CD4-positive, alpha-beta T cell (primary cell): ENCODE measurements at regions not wholly inside any gene's neighbourhood (a gene's known extent, or its start where the extent isn't known, plus 50 kb on each side); places are given as distances from the start of the nearest gene placed in this dataset.
A peak's percentile ranks its signal among the peaks of the same experiment; 100 is the strongest.

Experiments
- ATAC-seq: fragments of 200-7000 bp; cut with Tn5 transposase; one replicate; pipeline ENCODE4 v1.10.0; 2022; ENCODE audit warnings: mild to moderate bottlenecking; ENCODE audit not compliant: poor library complexity
- CTCF ChIA-PET: fragments of 350-600 bp; sonication (Branson Sonifier 250); formaldehyde crosslinking; loops from one replicate; lab custom pipeline; 2021; ENCODE audit warnings: antibody characterized with exemption, inconsistent platforms; lab: Charles Lee
- POLR2A ChIA-PET: fragments of 350-600 bp; sonication (Branson Sonifier 250); formaldehyde crosslinking; loops from one replicate; lab custom pipeline; 2021; ENCODE audit warnings: antibody characterized with exemption, inconsistent platforms; lab: Charles Lee
- DNase-seq, 14 experiments: peaks; one replicate each; pipeline ENCODE4 v3.0.0-alpha.2; 2013 to 2020; ENCODE audit warnings: mixed read lengths in 2 of 14
- H3K27ac ChIP-seq, 2 donors: one replicate each; pipeline versions ENCODE4 v1.5.1 to v1.7.0; 2013; ENCODE audit warnings: low read length in 2 of 2, low read depth in 1 of 2, mild to moderate bottlenecking in 1 of 2
- H3K27me3 ChIP-seq, 2 experiments: 1 replicate in 1 of 2; 2 replicates in 1 of 2; pipeline versions ENCODE4 v1.6.1 to v1.7.0; 2013; ENCODE audit warnings: low read length in 2 of 2, control low read depth in 1 of 2, mild to moderate bottlenecking in 1 of 2, moderate library complexity in 1 of 2; ENCODE audit not compliant: insufficient read depth in 2 of 2, control insufficient read depth in 1 of 2
- H3K36me3 ChIP-seq: one replicate; pipeline ENCODE4 v1.6.1; 2013; ENCODE audit warnings: low read length, control low read depth; ENCODE audit not compliant: insufficient read depth
- H3K4me1 ChIP-seq: one replicate; pipeline ENCODE4 v1.6.1; 2013; ENCODE audit warnings: low read length, control low read depth; ENCODE audit not compliant: insufficient read depth
- H3K4me3 ChIP-seq: one replicate; pipeline ENCODE4 v1.5.1; 2013; ENCODE audit warnings: mild to moderate bottlenecking, low read length, moderate library complexity
- H3K9me3 ChIP-seq, 2 experiments: 1 replicate in 1 of 2; 2 replicates in 1 of 2; pipeline versions ENCODE4 v1.6.1 to v1.7.0; 2013; ENCODE audit warnings: low read length in 2 of 2, mild to moderate bottlenecking in 2 of 2, control low read depth in 1 of 2, moderate library complexity in 1 of 2; ENCODE audit not compliant: control insufficient read depth in 1 of 2, insufficient read depth in 1 of 2
- H3K27ac Mint-ChIP-seq: one replicate; pipeline ENCODE4 v1.8.0; 2020; ENCODE audit warnings: mixed read lengths
- H3K27me3 Mint-ChIP-seq: one replicate; pipeline ENCODE4 v1.8.0; 2021; ENCODE audit warnings: mixed read lengths
- H3K36me3 Mint-ChIP-seq: one replicate; pipeline ENCODE4 v1.8.0; 2021; ENCODE audit warnings: low read depth, mixed read lengths
- H3K4me1 Mint-ChIP-seq: one replicate; pipeline ENCODE4 v1.8.0; 2021; ENCODE audit warnings: low read depth, mixed read lengths
- H3K4me3 Mint-ChIP-seq: one replicate; pipeline ENCODE4 v1.8.0; 2020; ENCODE audit warnings: mild to moderate bottlenecking, mixed read lengths
- H3K9me3 Mint-ChIP-seq: one replicate; pipeline ENCODE4 v1.8.0; 2020; ENCODE audit warnings: mixed read lengths
- CTCF ChIP-seq: fragments of 200-600 bp; IDR thresholded peaks from one replicate; pipeline ENCODE4 v1.8.0; 2022; ENCODE audit warnings: antibody characterized with exemption, mild to moderate bottlenecking
- intact Hi-C, 2 experiments: fragments of 100-400 bp; cut with DNase I in 1 of 2; cut with micrococcal nuclease in 1 of 2; formaldehyde crosslinking; loops; one replicate each; pipeline versions ENCODE4 v1.15.1 to v1.9.0; 2023 to 2025; cut with DNase I, micrococcal nuclease

- ChIA-PET CTCF (no interaction called here), POLR2A (no interaction called here)
- H3K36me3 Mint-ChIP-seq = no peaks in the 10 kb centered on the region
- no peak overlapping the region for H3K4me3 Mint-ChIP-seq
- intact Hi-C loops = no loop called here
- Histone ChIP-seq H3K36me3 (no peaks in the 10 kb centered on the region), H3K4me3 (no peak overlapping the region), H3K27ac (no peak overlapping the region), H3K9me3 (peaks cover 0 to 5% of the 10 kb centered on the region in 2 experiments), H3K27me3 (no peaks in the 10 kb centered on the region), H3K4me1 (no peaks in the 10 kb centered on the region)
- H3K27ac Mint-ChIP-seq = no peak overlapping the region
- ATAC-seq (no peak), DNase-seq (no peak)
- H3K4me1 Mint-ChIP-seq = no peaks in the 10 kb centered on the region
- H3K9me3 Mint-ChIP-seq = no peaks in the 10 kb centered on the region
- no peaks in the 10 kb centered on the region for H3K27me3 Mint-ChIP-seq
- TF ChIP-seq CTCF = no peak
Measured at GRCh38 chr1:2967329-2967725, 53.9 kb upstream of the ACTRT2 start.

DNA sequence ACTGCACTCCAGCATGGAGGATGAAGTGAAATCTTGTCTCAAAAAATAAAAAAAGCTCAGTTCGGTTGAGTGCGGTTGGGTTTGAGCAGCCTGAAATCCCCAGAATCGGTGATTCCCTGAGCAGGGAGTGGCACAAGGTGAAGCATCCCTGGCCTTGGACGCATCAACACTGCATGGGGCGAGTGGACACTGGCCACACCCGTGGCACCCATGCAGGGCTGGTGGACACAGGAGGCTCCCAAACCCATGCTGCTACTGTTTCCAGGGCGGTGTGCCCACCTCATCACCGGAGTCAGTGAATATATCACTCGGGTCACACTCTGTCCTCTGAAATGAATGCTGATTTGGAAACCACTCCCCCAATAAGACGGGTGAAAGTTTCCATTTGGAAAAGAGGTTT lies 53.4 kb upstream of the ACTRT2 start:
- H3K4me1 Mint-ChIP-seq = no peaks in the 10 kb centered on the region
- no peaks in the 10 kb centered on the region for H3K9me3 Mint-ChIP-seq
- no peak for DNase-seq
- ChIA-PET POLR2A (no interaction called here), CTCF (no interaction called here)
- intact Hi-C loops = no loop called here
- Histone ChIP-seq H3K36me3 (no peaks in the 10 kb centered on the region), H3K27ac (no peak overlapping the region), H3K4me1 (peaks cover under 1% of the 10 kb centered on the region), H3K4me3 (no peak overlapping the region), H3K27me3 (no peaks in the 10 kb centered on the region), H3K9me3 (peaks cover 0 to 9% of the 10 kb centered on the region in 2 experiments)
- no peak for TF ChIP-seq CTCF
- no peak overlapping the region for H3K4me3 Mint-ChIP-seq
- no peak for ATAC-seq
- no peak overlapping the region for H3K27ac Mint-ChIP-seq
- peaks cover 3% of the 10 kb centered on the region for H3K27me3 Mint-ChIP-seq
- H3K36me3 Mint-ChIP-seq = no peaks in the 10 kb centered on the region

DNA sequence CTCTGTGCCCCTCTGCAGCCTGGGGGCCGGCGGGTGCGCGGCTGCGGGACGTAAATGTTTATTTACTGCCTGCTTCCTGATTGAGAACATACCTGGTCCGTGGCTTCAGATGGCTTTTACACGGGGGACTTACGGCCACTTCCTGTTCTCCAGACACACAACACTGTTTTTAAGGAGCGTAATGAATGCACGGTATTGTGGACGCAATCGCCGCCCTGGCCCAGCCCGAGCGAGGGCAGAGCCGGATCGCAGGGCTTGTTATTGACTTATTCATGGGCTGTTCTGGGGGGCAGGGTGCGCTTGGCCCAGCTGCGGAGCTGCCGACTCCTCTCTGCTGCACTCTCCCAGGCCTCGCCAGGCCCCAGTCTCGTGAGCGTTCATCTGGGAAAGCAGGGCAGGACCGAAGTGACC lies 52.8 kb upstream of the ACTRT2 start:
- no peak for ATAC-seq
- H3K36me3 ChIP-seq = no peaks in the 10 kb centered on the region
- H3K9me3 ChIP-seq = peaks cover 0 to 9% of the 10 kb centered on the region in 2 experiments
- H3K27ac ChIP-seq = no peak overlapping the region
- no peak overlapping the region for H3K4me3 Mint-ChIP-seq
- POLR2A ChIA-PET = no interaction called here
- H3K27me3 Mint-ChIP-seq = peaks cover 4% of the 10 kb centered on the region
- H3K27ac Mint-ChIP-seq = no peak overlapping the region
- intact Hi-C loops = no loop called here
- no peak for TF ChIP-seq CTCF
- H3K4me1 ChIP-seq = peaks cover 7% of the 10 kb centered on the region
- DNase-seq = peak in 1 of 14 experiments; percentile 8
- H3K4me1 Mint-ChIP-seq = no peaks in the 10 kb centered on the region
- H3K27me3 ChIP-seq = peaks cover 0 to 2% of the 10 kb centered on the region in 2 experiments
- H3K9me3 Mint-ChIP-seq = no peaks in the 10 kb centered on the region
- no peak overlapping the region for H3K4me3 ChIP-seq
- no peaks in the 10 kb centered on the region for H3K36me3 Mint-ChIP-seq
- CTCF ChIA-PET = no interaction called here
